ENCODE measurements at regions not wholly inside any gene's neighbourhood (a gene's known extent, or its start where the extent isn't known, plus 50 kb on each side); places are given as distances from the start of the nearest gene placed in this dataset.
"Not testable (repeated sequence)": the region's sequence is repeated elsewhere in the genome, so short reads cannot be mapped to it uniquely, and the experiment has no call there.

- H3K36me3 ChIP-seq: no peaks in the 10 kb centered on the region
- no peaks in the 10 kb centered on the region for H3K27me3 ChIP-seq
- ATAC-seq (no peak), DNase-seq (no peak)
- intact Hi-C loops (cut with DNase I): no loop called here
- TF ChIP-seq CTCF (IDR thresholded peaks at IDR 0.05): peak; percentile 12 to 74 (median 67)
- 39% methylated on average over 4 of the region's 4 CpGs for WGBS, 2 donors
- no peaks in the 10 kb centered on the region for H3K9me3 ChIP-seq
- H3K4me3 ChIP-seq: no peak overlapping the region
- no peaks in the 10 kb centered on the region for H3K4me1 ChIP-seq
- no peak overlapping the region for H3K27ac ChIP-seq
Observed at GRCh38 chr1:79497193-79497773, 490.8 kb upstream of the ADGRL4 start.

GRCh38 chr1:79496129-79496528 lies 489.6 kb upstream of the ADGRL4 start:
- DNase-seq: no peak
- Histone ChIP-seq H3K27ac (no peak overlapping the region), H3K9me3 (no peaks in the 10 kb centered on the region), H3K4me3 (no peak overlapping the region), H3K27me3 (no peaks in the 10 kb centered on the region), H3K36me3 (no peaks in the 10 kb centered on the region), H3K4me1 (no peaks in the 10 kb centered on the region)
- no peak for TF ChIP-seq CTCF (IDR thresholded peaks at IDR 0.05)
- intact Hi-C loops (cut with DNase I): no loop called here
- WGBS, 2 donors: 61 to 81% methylated on average over 2 of the region's 2 CpGs
- no peak for ATAC-seq

GRCh38 chr1:79493702-79494101 lies 487.2 kb upstream of the ADGRL4 start:
- H3K4me3 ChIP-seq; H3K4me1 ChIP-seq; H3K27ac ChIP-seq; H3K36me3 ChIP-seq; intact Hi-C loops (cut with DNase I); ATAC-seq; H3K27me3 ChIP-seq; H3K9me3 ChIP-seq; DNase-seq: not testable (repeated sequence)
- WGBS, 2 donors: 70 to 77% methylated on average over 4 of the region's 4 CpGs

GRCh38 chr1:79488572-79489121 lies 482.1 kb upstream of the ADGRL4 start:
- intact Hi-C loops (cut with DNase I); H3K36me3 ChIP-seq; H3K4me1 ChIP-seq; H3K4me3 ChIP-seq; DNase-seq; H3K27ac ChIP-seq; ATAC-seq; H3K9me3 ChIP-seq; H3K27me3 ChIP-seq: not testable (repeated sequence)
- WGBS, 2 donors: 60 to 69% methylated on average over 4 of the region's 4 CpGs

GRCh38 chr1:79478728-79479373 lies 472.3 kb upstream of the ADGRL4 start:
- 43 to 51% methylated on average over 9 of the region's 9 CpGs for WGBS, 2 donors
- Histone ChIP-seq H3K36me3 (no peaks in the 10 kb centered on the region), H3K27ac (no peak overlapping the region), H3K4me3 (no peak overlapping the region), H3K4me1 (peaks cover 0 to 6% (median 0%) of the 10 kb centered on the region in 9 donors), H3K9me3 (peaks cover 0 to 14% (median 3%) of the 10 kb centered on the region in 11 donors), H3K27me3 (no peaks in the 10 kb centered on the region)
- DNase-seq (no peak), ATAC-seq (peak in 2 of 8 donors; percentile 42 to 63)
- intact Hi-C loops (cut with DNase I): no loop called here
- TF ChIP-seq CTCF (IDR thresholded peaks at IDR 0.05): no peak
